Stimulated activated CD4-positive, alpha-beta T cell treated with anti-CD3 and anti-CD28 coated beads, Interleukin-2, amount 100 ng/mL, for 48 hours (primary cell): ENCODE measurements at regions not wholly inside any gene's neighbourhood (a gene's known extent, or its start where the extent isn't known, plus 50 kb on each side); places are given as distances from the start of the nearest gene placed in this dataset.
A peak's percentile ranks its signal among the peaks of the same experiment; 100 is the strongest.
"Not testable (repeated sequence)": the region's sequence is repeated elsewhere in the genome, so short reads cannot be mapped to it uniquely, and the experiment has no call there.

Experiments
- DNase-seq, 2 donors: peaks; one replicate each; pipeline ENCODE4 v3.0.0-alpha.2; 2020

DNA sequence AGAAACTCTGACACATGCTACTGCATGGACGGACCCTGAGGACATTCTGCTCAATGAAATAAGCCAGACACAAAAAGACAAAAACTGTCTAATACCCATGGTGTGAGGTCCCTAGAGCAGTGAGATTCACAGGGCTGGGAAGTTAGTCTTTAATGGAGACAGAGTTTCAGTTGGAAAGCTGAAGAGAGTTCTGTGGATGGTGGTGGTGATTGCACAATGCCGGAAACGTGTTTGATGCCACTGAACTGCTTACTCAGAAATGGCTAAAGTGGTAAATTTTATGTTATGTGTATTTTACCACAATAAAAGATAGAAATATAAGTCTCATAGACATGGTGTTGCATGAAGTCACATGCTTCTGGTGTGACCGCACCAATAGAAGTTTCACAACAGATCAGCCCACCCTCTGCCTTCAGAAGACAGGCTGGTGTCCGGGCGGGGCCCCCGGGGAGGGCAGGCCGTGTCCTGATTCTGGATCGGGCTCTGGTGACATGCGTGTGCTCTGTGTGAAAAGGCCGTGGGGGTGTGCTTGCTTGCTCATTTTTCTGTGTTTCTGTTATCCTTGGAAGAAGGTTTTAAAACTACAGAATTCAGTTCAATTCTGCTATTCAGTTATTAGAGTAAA, 108.5 kb upstream of the ZNF469 start:
- DNase-seq = not testable (repeated sequence)

GRCh38 chr16:88274847-88275246, 107.9 kb upstream of the ZNF469 start:
- DNase-seq = no peak

- DNase-seq = not testable (repeated sequence)
These were observed 107.2 kb upstream of the ZNF469 start for GRCh38 chr16:88275336-88276122.

DNA sequence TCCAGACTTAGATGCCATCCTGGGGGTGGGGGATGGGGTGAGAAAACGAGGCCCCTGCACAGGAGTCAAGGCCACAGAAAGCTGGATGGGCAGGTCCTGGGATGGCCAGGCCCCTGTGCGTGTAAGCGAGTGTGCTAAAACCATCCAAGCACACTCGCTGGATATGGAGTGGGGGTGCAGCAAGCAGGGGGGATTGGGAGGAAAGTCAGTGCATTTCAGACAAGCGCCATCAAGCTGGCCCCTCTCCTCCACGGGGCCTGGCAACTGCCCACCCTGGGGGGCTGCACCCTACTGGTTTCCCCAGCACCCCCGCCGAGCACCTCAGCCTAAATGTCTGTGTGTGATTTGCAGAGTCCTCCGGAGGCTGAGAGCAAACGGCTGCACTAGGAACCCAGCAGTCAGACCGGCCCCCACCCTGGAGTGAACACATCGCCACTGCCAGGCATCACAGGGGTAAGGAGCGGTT, 106.6 kb upstream of the ZNF469 start:
- not testable (repeated sequence) for DNase-seq

GRCh38 chr16:88276591-88276990, 106.2 kb upstream of the ZNF469 start:
- DNase-seq = no peak

- no peak for DNase-seq
These were observed 102.8 kb upstream of the ZNF469 start for GRCh38 chr16:88279998-88280397.

DNA sequence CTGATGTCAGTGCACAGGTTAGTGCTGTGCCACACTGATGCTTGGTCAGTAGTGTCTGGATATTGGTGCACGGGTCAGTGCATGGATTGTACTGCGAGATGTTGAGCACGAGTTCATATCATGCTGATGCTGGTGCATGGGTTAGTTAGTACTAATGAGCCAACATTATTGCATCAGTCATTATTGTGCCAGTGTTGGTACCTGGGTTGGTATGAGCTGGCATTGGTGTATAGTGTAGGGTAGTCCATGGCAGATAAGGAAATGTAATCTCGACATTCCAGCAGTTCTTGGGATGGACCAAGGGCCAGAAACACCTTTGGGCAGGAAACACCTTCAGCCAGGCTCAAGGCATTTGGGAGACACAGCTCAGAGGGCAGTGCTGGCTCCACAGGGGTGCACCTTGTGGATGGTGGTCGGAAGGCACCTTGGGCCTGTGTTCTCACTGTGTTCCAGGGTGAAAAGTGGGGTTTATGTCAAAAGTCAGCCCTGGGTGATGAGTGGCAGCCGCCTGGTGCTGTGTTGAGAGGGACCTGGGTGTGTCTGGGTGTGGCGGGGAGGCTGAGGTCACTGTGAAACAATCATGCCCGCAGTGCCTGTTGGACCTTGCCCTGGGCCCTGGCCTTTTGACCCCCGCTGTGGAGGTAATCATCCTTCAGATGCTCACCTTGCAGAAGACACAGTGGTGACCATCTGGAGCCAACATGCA, 100.7 kb upstream of the ZNF469 start:
- DNase-seq = no peak

- no peak for DNase-seq
These were observed 100.0 kb upstream of the ZNF469 start for GRCh38 chr16:88282564-88283395.

DNA sequence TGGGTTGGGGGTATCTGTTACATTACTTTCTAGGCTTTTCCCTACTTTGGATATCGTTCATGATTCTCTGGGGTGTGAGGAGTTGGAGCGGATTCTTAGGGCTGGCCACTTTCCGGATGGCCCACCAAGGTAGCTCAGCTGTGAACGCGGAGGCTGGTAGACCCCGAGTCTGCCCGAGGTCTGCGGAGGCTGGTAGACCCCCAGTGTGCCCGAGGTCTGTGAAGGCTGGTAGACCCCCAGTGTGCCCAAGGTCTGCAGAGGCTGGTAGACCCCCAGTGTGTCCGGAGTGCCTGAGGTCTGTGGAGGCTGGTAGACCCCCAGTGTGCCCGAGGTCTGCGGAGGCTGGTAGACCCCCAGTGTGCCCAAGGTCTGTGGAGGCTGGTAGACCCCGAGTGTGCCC, 99.2 kb upstream of the ZNF469 start:
- no peak for DNase-seq

- DNase-seq = no peak
These were observed 98.7 kb upstream of the ZNF469 start for GRCh38 chr16:88284101-88284500.

DNA sequence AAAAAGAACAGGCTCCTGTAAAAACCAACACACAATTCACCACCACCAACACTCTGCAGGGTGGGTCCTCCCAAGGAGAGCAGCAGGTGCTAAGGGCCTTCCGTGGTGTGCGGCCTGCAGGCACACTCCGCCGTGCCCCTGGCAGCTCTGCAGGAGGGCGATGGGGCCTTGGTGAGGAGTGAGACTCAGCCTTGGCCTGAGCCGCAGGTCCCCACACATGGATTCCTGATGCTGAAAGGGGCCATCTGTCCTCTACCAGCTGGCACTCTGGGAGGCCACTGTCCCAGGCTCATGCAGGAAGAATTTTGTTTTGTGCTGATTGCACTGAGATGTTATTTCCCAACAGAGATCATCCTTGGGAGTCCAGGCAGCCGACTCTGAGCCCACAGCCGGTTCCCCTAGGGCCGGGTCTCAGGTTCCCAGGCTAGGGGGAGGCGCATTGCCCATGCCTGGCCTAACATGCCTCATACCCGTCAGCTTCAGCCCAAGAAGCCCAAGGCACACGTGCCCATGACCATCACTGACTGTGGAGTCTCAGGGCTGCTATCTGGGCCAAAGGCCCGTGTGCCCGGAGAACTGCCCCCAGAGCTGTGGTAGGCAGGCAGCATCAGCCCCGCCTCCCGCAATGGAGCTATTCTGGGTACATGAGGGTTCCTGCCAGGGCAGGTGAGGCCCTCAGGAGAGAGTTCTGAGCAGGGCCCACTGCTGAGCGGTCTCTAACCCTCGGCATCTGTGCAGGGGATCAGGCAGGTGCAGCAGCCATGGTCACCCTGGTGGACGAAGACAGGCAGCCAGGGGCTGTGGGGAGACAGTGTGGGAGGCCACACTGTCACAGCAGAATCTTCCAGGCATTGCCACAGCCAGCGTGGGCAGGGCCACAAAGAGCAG, 97.9 kb upstream of the ZNF469 start:
- no peak for DNase-seq

DNA sequence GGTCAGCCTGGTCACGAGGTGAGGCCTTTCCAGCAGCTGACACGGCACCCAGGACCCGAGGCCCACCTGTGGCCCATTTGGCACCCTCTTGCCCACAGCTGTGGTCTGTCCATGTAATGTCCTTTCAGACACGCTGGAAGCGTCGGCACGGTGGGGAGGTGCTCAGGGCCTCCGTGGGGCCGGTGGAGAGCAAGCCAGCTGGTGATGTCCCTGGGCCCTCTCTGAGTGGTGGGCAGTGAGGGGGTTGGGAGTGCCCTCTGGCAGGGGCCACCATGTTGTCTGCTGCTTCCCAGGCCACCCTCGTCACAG, 97.3 kb upstream of the ZNF469 start:
- no peak for DNase-seq

- DNase-seq = no peak
These were observed 96.3 kb upstream of the ZNF469 start for GRCh38 chr16:88286301-88286923.

DNA sequence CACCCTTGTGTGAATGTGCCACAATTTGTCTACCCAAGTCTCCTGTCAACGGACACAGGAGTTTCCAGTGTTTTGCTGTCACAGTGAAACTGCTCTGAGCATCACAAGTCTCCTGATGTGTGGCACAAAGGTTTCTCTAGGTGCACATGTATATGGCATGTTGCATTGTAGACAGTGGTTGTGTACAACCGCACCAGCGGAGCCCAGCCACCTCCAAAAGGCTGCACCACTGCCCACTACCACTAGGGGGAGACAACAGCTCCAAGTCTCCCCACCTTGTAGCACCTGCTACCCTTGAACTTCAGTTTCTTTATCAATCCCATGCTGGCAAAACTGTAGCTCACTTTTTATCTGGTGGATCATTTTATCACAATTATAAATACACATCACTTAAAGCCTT, 95.5 kb upstream of the ZNF469 start:
- peak; percentile 7 to 21 for DNase-seq

DNA sequence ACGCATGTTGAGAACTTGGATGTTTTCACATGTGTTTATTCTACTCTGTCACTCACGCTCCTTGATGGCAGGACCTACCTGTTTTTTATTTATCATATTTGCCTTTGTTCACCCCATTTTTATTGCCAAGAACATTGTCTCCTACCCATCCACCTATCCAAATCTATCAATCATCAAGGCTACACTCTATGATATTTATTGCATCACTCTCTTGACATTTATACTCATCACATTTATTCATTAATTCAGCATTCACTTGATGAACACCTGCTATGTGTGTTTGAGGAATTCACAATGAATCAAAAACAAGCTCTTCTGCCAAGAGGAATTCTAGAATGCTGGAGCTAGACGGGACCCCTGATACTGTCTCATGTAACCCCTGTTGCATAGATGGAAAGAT, 94.5 kb upstream of the ZNF469 start:
- no peak for DNase-seq

- no peak for DNase-seq
These were observed 93.8 kb upstream of the ZNF469 start for GRCh38 chr16:88289001-88289400.

DNA sequence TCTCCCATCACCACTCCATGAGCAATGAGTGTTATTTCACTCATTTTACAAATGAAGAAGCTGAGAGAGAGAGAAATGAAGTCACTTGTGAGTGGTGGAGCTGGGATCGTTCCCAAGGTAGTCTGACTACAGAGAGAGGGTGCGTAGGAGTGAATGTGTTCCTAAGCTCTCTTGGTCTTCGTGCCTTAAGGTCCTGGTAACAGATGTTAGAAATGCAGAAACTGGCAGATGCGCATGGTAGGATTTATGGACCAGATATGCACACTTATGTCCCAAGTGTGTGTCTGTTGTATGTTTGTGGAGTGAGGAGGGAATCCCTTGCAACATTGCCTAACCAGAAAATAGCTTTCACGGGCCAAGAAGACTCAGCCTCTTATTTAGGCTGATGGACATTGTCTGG, 93.2 kb upstream of the ZNF469 start:
- no peak for DNase-seq

DNA sequence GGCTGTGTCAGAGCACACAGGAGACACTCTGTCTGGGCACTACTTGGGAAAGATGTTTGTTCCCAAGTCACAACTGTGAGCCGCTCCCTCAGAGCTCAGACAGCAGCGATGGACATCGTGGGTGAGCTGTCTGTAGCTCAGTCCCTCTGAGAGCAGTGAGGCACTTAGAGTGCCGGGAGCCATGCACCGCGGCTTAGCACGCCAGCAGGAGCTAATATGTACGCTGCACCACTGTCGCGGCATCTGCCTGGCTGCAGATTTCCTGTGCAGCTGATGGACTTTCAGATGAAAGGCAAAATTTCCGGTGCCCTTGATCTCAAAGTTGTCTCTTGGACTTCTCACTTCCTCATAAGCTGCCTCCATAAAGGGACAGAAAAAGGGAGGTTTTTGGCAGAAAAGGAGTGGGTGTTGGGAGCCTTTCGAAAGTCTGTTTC, 92.8 kb upstream of the ZNF469 start:
- DNase-seq = no peak

DNA sequence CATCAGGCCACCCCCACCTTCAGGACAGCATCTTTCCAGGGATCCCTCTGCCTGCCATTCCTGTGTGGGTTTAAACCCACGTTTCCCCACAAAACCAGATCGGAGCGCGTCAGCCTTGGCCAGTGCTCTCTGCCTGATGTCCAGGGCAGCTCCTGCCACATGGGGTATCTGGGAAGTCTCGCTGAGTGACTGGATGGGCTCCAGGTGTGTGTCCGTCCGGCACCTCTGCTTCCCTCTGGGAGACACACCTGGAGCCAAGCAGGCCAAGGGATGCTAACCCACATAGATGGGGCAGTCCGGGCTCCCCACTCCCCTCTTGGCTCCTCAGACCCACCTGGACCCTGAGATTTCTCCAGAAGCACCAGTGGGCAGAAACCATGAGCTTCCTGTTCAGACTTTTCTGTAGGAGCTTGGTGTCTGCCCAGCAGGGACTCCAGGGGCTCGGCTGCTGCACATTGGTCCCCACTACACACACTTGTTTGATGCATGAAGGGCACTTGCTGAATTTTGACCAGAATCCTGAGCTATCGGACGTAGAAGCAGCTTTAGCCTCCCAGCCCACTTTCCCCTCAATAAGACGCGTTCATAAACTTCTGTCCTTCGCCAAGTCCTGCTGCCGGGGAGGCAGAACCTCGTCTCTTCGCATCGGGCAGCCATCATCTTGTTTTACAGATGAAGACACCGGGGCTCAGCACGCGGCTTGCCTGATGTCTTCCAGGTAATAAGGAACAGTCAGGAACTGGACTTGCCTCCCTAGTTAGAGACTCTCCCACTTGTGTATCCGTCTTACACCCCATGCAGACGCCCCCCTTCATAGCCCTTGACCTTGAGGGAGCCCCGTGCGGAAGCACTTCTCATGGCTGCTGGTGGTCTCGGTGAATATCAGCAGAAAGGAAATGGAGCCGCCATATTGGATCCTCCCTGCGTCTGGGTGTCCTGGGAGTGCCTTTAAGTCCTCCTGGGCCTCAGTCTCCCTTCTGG, 91.6 kb upstream of the ZNF469 start:
- DNase-seq = no peak
